CD4-positive, alpha-beta memory T cell (primary cell): ENCODE measurements at regions not wholly inside any gene's neighbourhood (a gene's known extent, or its start where the extent isn't known, plus 50 kb on each side); places are given as distances from the start of the nearest gene placed in this dataset.
"Not testable (repeated sequence)": the region's sequence is repeated elsewhere in the genome, so short reads cannot be mapped to it uniquely, and the experiment has no call there.

Experiments used
- CTCF ChIA-PET: fragments of 350-600 bp; sonication (Branson Sonifier 250); formaldehyde crosslinking; loops from one replicate; lab custom pipeline; 2021; ENCODE audit warnings: inconsistent platforms; ENCODE audit not compliant: partially characterized antibody; lab: Charles Lee
- POLR2A ChIA-PET: fragments of 350-600 bp; sonication (Branson Sonifier 250); formaldehyde crosslinking; loops from one replicate; lab custom pipeline; 2021; ENCODE audit not compliant: partially characterized antibody; lab: Charles Lee
- DNase-seq, 5 donors: peaks; one replicate each; pipeline versions ENCODE4 v3.0.0 to v3.0.0-alpha.2; 2020 to 2022; ENCODE audit warnings: mixed read lengths in 1 of 5
- H3K27ac ChIP-seq: one replicate; pipeline ENCODE4 v1.7.0; 2013; ENCODE audit warnings: low read depth, low read length
- H3K27me3 ChIP-seq: 2 replicates; pipeline ENCODE4 v1.7.0; 2013; ENCODE audit warnings: mild to moderate bottlenecking, low read length, moderate library complexity; ENCODE audit not compliant: insufficient read depth
- H3K36me3 ChIP-seq: 2 replicates; pipeline ENCODE4 v1.7.0; 2013; ENCODE audit warnings: mild to moderate bottlenecking, low read length, moderate library complexity; ENCODE audit not compliant: insufficient read depth
- H3K4me1 ChIP-seq: 2 replicates; pipeline ENCODE4 v1.7.0; 2013; ENCODE audit warnings: mild to moderate bottlenecking, low read length, moderate library complexity; ENCODE audit not compliant: insufficient read depth
- H3K4me3 ChIP-seq, 2 donors: one replicate each; pipeline ENCODE4 v1.7.0; 2013; ENCODE audit warnings: low read length in 2 of 2, mild to moderate bottlenecking in 1 of 2
- H3K9me3 ChIP-seq, 2 donors: one replicate each; pipeline ENCODE4 v1.7.0; 2013; ENCODE audit warnings: low read length in 2 of 2, control low read depth in 1 of 2; ENCODE audit not compliant: control insufficient read depth in 1 of 2
- H3K27ac Mint-ChIP-seq, 7 donors: one replicate each; pipeline ENCODE4 v1.8.0; 2020 to 2021; ENCODE audit warnings: mixed read lengths in 7 of 7, mild to moderate bottlenecking in 6 of 7, inconsistent platforms in 3 of 7, moderate library complexity in 3 of 7
- H3K27me3 Mint-ChIP-seq, 2 donors: one replicate each; pipeline ENCODE4 v1.8.0; 2020 to 2021; ENCODE audit warnings: mixed read lengths in 2 of 2
- H3K36me3 Mint-ChIP-seq, 2 donors: one replicate each; pipeline ENCODE4 v1.8.0; 2020 to 2021; ENCODE audit warnings: mixed read lengths in 2 of 2, inconsistent platforms in 1 of 2, mild to moderate bottlenecking in 1 of 2
- H3K4me1 Mint-ChIP-seq, 4 donors: one replicate each; pipeline ENCODE4 v1.8.0; 2020 to 2021; ENCODE audit warnings: mixed read lengths in 4 of 4, mild to moderate bottlenecking in 1 of 4
- H3K4me3 Mint-ChIP-seq, 8 donors: one replicate each; pipeline ENCODE4 v1.8.0; 2020 to 2021; ENCODE audit warnings: mixed read lengths in 8 of 8, mild to moderate bottlenecking in 7 of 8, moderate library complexity in 6 of 8, inconsistent platforms in 3 of 8
- H3K9me3 Mint-ChIP-seq, 8 donors: one replicate each; pipeline ENCODE4 v1.8.0; 2020 to 2021; ENCODE audit warnings: mixed read lengths in 8 of 8, mild to moderate bottlenecking in 5 of 8, inconsistent platforms in 3 of 8, moderate library complexity in 1 of 8
- intact Hi-C: fragments of 100-400 bp; cut with micrococcal nuclease; formaldehyde crosslinking; loops from one replicate; pipeline ENCODE4 v1.15.1; 2023

DNA sequence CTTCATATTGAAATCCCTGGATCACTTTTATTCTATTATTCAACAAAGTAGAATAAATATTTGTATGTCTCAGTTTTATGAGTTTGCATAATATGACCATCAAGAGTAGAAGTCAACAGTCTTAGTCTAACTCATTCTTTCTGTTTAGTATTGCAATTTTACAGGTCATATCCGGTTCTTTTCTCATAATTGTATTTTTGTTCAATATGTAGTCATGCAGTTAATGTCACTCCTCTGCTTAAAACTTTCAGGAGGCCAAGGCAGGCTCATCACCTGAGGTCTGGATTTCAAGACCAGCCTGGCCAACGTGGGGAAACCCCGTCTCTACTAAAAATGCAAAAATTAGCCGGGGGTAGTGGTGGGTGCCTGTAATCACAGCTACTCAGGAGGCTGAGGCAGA, 148.4 kb upstream of the TRPM3 start:
- POLR2A ChIA-PET: no interaction called here
- Histone ChIP-seq H3K36me3 (no peaks in the 10 kb centered on the region), H3K27ac (no peak overlapping the region), H3K4me1 (no peaks in the 10 kb centered on the region), H3K9me3 (no peaks in the 10 kb centered on the region), H3K27me3 (no peaks in the 10 kb centered on the region), H3K4me3 (no peak overlapping the region)
- Mint-ChIP-seq H3K9me3 (no peaks in the 10 kb centered on the region), H3K36me3 (no peaks in the 10 kb centered on the region), H3K27ac (no peak overlapping the region), H3K4me3 (no peak overlapping the region), H3K27me3 (peaks cover 0 to 4% of the 10 kb centered on the region in 2 donors), H3K4me1 (no peaks in the 10 kb centered on the region)
- DNase-seq: no peak
- CTCF ChIA-PET: no interaction called here
- intact Hi-C loops: no loop called here

DNA sequence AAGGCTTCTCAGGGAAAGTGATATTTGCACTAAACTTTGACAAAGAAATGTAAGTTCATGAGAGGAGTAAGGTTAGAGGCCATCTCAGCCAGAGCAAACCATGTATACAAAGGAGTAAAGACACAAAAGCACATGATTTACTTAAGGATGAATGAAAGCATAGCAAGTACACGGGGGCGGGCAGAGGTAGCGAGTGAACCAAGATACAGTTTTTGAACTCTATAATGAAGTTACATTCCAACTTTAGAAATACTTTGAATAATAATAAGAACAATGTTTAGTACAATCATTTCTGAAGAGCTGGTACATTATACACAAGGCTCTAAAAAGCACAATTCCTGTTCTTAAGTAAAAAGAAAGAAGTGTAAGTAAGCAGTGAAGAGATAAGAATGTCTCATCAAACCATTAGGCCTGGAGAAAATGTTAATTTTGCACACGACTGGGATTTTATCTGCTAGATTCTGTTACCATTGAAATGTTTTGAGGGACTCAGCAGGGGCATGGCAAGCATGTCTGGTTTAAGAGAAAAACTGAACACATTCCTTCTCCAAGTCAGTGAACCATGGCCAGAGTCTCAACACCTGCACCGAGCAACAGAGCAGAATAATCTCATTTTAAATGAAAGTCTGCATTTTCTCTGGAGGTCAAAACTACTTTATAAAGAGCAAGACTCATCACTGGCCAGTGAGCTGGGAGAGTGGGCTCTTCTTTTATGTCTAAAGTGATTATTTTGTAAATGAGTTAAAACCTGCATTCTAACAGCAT, 147.6 kb upstream of the TRPM3 start:
- Histone ChIP-seq H3K27ac (no peak overlapping the region), H3K9me3 (no peaks in the 10 kb centered on the region), H3K36me3 (no peaks in the 10 kb centered on the region), H3K4me3 (no peak overlapping the region), H3K27me3 (no peaks in the 10 kb centered on the region), H3K4me1 (no peaks in the 10 kb centered on the region)
- Mint-ChIP-seq H3K36me3 (no peaks in the 10 kb centered on the region), H3K4me3 (no peak overlapping the region), H3K9me3 (no peaks in the 10 kb centered on the region), H3K27me3 (peaks cover 0 to 6% of the 10 kb centered on the region in 2 donors), H3K4me1 (no peaks in the 10 kb centered on the region), H3K27ac (no peak overlapping the region)
- intact Hi-C loops: no loop called here
- POLR2A ChIA-PET: no interaction called here
- CTCF ChIA-PET: no interaction called here
- no peak for DNase-seq

DNA sequence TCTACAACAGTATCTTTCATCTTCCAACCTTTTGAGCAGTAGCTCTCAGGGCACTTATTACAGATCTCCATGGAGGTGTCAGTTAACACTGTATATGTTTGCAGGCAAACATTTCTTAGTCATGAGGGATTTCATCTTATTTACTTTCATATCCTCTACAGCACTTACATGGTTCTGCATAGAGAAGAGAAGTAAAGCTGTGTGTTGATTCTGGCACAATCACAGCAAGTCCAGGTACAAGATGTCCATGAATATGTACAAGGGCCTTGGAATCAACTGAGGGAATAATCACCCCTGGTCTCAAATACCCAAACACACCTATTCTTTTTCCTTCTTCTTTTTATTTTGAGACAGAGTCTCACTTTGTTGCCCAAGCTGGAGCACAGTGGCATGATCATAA, 142.0 kb upstream of the TRPM3 start:
- Histone ChIP-seq H3K27me3 (no peaks in the 10 kb centered on the region), H3K9me3 (no peaks in the 10 kb centered on the region), H3K27ac (no peak overlapping the region), H3K4me3 (no peak overlapping the region), H3K36me3 (no peaks in the 10 kb centered on the region), H3K4me1 (no peaks in the 10 kb centered on the region)
- Mint-ChIP-seq H3K36me3 (no peaks in the 10 kb centered on the region), H3K4me3 (no peak overlapping the region), H3K27ac (no peak overlapping the region), H3K4me1 (no peaks in the 10 kb centered on the region), H3K9me3 (peaks cover 0 to 14% (median 0%) of the 10 kb centered on the region in 8 donors), H3K27me3 (peaks cover 3 to 6% of the 10 kb centered on the region in 2 donors)
- no peak for DNase-seq
- ChIA-PET CTCF (no interaction called here), POLR2A (no interaction called here)
- intact Hi-C loops: no loop called here

DNA sequence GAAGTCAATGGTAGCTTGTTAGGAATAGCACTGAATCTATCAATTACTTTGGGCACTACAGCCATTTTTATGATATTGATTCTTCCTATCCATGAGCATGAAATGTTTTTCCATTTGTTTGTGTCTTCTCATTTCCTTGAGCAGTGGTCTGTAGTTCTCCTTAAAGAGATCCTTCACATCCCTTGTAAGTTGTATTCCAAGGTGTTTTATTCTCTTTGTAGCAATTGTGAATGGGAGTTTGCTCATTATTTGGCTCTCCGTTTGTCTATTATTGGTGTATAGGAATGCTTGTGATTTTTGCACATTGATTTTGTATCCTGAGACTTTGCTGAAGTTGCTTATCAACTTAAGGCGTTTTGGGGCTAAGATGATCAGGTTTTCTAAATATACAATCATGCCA, 139.0 kb upstream of the TRPM3 start:
- H3K36me3 ChIP-seq, H3K4me3 ChIP-seq, POLR2A ChIA-PET, H3K4me1 ChIP-seq, intact Hi-C loops, H3K27ac Mint-ChIP-seq, H3K36me3 Mint-ChIP-seq, DNase-seq, H3K27me3 ChIP-seq, H3K4me1 Mint-ChIP-seq, H3K4me3 Mint-ChIP-seq, H3K9me3 ChIP-seq, H3K27ac ChIP-seq, H3K27me3 Mint-ChIP-seq: not testable (repeated sequence)
- CTCF ChIA-PET: interaction anchor here (1.1 kb wide), 1 partner anchor 25 kb away, joined by 3 read pairs; no protein-coding TSS in a partner anchor
- H3K9me3 Mint-ChIP-seq: peaks cover 0 to 14% (median 0%) of the 10 kb centered on the region in 8 donors

DNA sequence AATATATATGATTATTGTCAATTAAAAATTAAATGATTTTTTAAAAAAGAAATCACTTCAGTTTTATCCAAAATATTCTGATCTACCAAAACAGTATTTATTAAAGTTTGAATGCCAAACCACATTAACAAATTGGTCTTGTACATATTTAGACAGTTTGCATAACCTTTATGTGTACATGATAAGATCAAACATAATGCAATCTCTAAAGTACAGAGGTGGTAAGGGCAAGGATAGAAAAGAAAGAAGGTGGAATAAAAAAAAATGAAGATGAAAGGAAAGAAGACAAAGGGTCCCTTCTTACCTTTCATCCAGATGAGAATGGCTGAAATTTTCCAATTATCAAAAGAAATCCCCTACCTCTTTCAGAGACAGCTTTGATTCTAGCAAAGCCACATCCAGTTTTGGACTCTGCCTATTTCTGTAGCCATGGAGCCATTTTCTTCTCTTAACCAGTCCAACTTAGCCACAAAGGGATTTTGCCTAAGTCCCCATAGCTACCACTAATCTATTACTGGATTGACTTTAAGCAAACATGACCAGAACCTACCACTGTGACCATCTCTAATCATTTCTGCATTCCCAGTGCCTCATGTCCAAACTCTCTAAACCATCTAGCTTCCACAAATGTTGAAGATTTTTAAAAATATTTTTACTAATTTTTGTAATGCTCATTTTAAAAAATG, 133.3 kb upstream of the TRPM3 start:
- ChIA-PET CTCF (no interaction called here), POLR2A (no interaction called here)
- Histone ChIP-seq H3K9me3 (no peaks in the 10 kb centered on the region), H3K4me1 (no peaks in the 10 kb centered on the region), H3K27me3 (no peaks in the 10 kb centered on the region), H3K27ac (no peak overlapping the region), H3K4me3 (no peak overlapping the region), H3K36me3 (no peaks in the 10 kb centered on the region)
- Mint-ChIP-seq H3K4me3 (no peak overlapping the region), H3K4me1 (no peaks in the 10 kb centered on the region), H3K36me3 (no peaks in the 10 kb centered on the region), H3K27ac (no peak overlapping the region), H3K27me3 (peaks cover 0 to 7% of the 10 kb centered on the region in 2 donors), H3K9me3 (peaks cover 0 to 6% (median 0%) of the 10 kb centered on the region in 8 donors)
- DNase-seq: no peak
- intact Hi-C loops: no loop called here

DNA sequence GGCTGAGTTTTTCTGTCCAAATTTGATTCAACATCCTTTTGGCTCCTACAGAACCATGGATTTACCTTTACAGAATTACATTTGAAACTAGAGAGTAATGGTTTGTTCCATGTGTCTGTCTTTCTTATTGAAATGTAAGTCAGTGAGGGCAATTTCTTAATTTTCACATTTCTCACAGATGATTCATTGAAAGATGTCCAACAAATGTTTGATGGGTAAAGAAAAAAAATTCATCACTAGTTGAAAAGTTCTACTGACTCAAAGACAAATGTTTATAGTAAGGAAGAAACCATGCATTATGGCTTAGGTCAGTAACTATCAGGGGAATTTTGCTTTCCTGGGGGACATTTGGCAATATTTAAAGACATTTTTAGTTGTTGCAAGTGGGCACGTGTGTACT, 131.6 kb upstream of the TRPM3 start:
- no peaks in the 10 kb centered on the region for H3K9me3 Mint-ChIP-seq
- DNase-seq: no peak
- H3K4me3 Mint-ChIP-seq: no peak overlapping the region
- Histone ChIP-seq H3K4me1 (no peaks in the 10 kb centered on the region), H3K27me3 (no peaks in the 10 kb centered on the region), H3K4me3 (no peak overlapping the region), H3K27ac (no peak overlapping the region), H3K9me3 (no peaks in the 10 kb centered on the region), H3K36me3 (no peaks in the 10 kb centered on the region)
- CTCF ChIA-PET: no interaction called here
- no peaks in the 10 kb centered on the region for H3K36me3 Mint-ChIP-seq
- intact Hi-C loops: no loop called here
- no peak overlapping the region for H3K27ac Mint-ChIP-seq
- POLR2A ChIA-PET: no interaction called here
- peaks cover 0 to 7% of the 10 kb centered on the region in 2 donors for H3K27me3 Mint-ChIP-seq
- no peaks in the 10 kb centered on the region for H3K4me1 Mint-ChIP-seq

DNA sequence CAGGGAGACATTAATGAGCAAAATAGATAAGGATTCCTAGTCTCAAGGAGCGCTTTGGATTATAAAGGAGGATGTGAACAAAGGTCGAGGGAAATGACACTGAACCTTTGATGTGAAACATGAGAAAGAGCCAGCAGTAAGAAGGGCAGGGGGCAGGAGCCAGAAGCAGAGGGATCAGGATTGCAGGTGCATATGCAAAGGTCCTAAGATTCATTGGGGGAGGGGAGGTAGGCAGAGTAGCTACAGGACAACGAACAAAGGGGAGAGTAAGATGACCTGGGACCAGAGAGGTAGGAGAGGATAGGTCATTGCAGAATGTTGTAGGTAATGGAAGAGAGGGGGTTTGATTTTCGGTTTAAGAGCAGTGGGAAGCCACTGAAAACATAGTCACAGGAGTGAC, 129.2 kb upstream of the TRPM3 start:
- no peaks in the 10 kb centered on the region for H3K27me3 ChIP-seq
- POLR2A ChIA-PET: no interaction called here
- no peaks in the 10 kb centered on the region for H3K36me3 Mint-ChIP-seq
- no peaks in the 10 kb centered on the region for H3K9me3 ChIP-seq
- peaks cover 0 to 7% of the 10 kb centered on the region in 2 donors for H3K27me3 Mint-ChIP-seq
- peaks cover 0 to 3% (median 0%) of the 10 kb centered on the region in 8 donors for H3K9me3 Mint-ChIP-seq
- no peak for DNase-seq
- H3K4me1 ChIP-seq: no peaks in the 10 kb centered on the region
- intact Hi-C loops: no loop called here
- no peak overlapping the region for H3K4me3 Mint-ChIP-seq
- H3K36me3 ChIP-seq: no peaks in the 10 kb centered on the region
- H3K27ac Mint-ChIP-seq: no peak overlapping the region
- H3K4me1 Mint-ChIP-seq: no peaks in the 10 kb centered on the region
- no peak overlapping the region for H3K27ac ChIP-seq
- CTCF ChIA-PET: interaction anchor here (2.2 kb wide), 1 partner anchor 609 kb away, joined by 22 read pairs; no protein-coding TSS in a partner anchor
- no peak overlapping the region for H3K4me3 ChIP-seq
